Mucosa of stomach (tissue), 1 donor: ENCODE measurements at regions not wholly inside any gene's neighbourhood (a gene's known extent, or its start where the extent isn't known, plus 50 kb on each side); places are given as distances from the start of the nearest gene placed in this dataset.
"Not testable (repeated sequence)": the region's sequence is repeated elsewhere in the genome, so short reads cannot be mapped to it uniquely, and the experiment has no call there.

Source experiments
- H3K27me3 ChIP-seq: one replicate; pipeline ENCODE4 v1.7.0; 2013; ENCODE audit warnings: mild to moderate bottlenecking, low read length; ENCODE audit not compliant: control insufficient read depth, insufficient read depth
- H3K36me3 ChIP-seq: one replicate; pipeline ENCODE4 v1.7.0; 2013; ENCODE audit warnings: low read length; ENCODE audit not compliant: control insufficient read depth, insufficient read depth
- H3K4me1 ChIP-seq: one replicate; pipeline ENCODE4 v1.7.0; 2013; ENCODE audit warnings: mild to moderate bottlenecking, low read length; ENCODE audit not compliant: control insufficient read depth, insufficient read depth
- H3K4me3 ChIP-seq: one replicate; pipeline ENCODE4 v1.7.0; 2013; ENCODE audit warnings: low read length
- H3K9ac ChIP-seq: one replicate; pipeline ENCODE4 v1.7.0; 2013; ENCODE audit warnings: mild to moderate bottlenecking, low read length, moderate library complexity
- H3K9me3 ChIP-seq: one replicate; pipeline ENCODE4 v1.7.0; 2013; ENCODE audit warnings: mild to moderate bottlenecking, low read length, moderate library complexity; ENCODE audit not compliant: control insufficient read depth
- donor health status: Pancreatic carcinoma.

DNA sequence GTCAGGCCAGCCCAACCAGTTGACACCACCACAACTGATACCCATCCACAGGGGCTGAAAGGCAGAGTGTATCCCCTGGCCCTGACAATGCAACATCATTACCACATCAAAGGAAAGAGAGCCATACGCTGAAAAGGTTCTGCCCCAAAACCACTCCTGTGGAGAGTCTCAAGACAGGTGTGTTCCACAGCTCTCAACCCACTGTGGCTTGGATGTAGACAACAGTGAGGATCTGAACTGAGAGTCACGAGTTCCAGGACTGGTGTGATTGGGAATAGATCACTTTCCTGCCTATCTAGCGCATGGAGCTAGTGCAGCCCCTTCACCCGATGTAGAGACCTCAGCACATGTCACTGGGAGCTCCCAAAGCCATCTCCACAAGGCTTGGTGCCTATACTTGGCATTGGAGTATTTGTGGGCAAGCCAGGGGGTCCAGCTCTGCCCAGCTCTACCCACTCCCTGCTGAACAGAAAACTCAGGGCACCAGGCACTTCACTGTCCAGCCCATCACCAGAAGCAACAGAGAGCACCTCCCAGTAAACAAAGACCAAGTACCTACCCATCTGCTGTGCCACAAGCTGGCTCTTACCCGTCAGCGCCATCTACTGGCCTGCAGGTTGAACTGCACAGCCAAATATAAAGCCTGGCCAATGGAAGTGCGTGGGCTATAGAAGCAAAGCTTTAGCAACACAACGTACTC, 579.5 kb downstream of the UQCRFS1 start:
- Histone ChIP-seq H3K27me3 (no peaks in the 10 kb centered on the region), H3K36me3 (no peaks in the 10 kb centered on the region), H3K9me3 (no peaks in the 10 kb centered on the region), H3K4me1 (no peaks in the 10 kb centered on the region), H3K9ac (no peak overlapping the region), H3K4me3 (no peak overlapping the region)

DNA sequence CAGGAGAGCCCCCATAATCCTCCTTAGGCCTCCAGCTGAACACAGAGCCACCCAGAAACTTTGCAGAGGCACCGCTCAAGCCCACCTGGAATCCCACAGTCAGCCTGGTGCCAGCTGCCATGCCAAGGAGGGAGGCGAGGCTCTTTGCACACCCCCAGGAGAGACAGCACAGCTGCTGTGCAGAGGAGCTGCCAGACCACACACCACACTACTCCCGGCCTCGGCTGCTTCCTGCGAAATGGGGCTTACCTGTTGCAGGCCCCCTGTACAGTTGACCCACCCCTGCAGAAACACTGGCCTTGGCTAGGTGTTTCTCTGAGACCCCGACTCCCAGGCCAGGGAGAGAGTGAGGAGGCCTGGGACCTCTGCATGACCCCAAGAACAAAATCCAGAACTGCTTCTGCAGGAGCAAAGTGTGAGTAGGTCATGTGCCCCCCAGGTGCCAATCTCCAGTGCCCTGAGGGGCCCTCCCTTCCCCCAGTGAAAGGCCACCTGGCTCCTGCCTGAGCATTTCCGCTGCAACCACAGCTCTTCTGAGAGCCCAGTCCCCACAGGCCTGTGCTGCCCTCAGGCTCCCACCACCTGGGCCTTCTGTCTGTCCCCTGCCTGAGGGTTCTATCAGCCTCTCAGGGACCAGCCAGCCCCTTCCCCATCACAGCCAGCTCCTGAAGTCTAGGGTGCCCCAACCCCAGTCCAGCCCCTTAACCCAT, 580.4 kb downstream of the UQCRFS1 start:
- H3K4me3 ChIP-seq = no peak overlapping the region
- H3K4me1 ChIP-seq = no peaks in the 10 kb centered on the region
- no peaks in the 10 kb centered on the region for H3K27me3 ChIP-seq
- H3K9ac ChIP-seq = no peak overlapping the region
- no peaks in the 10 kb centered on the region for H3K9me3 ChIP-seq
- H3K36me3 ChIP-seq = no peaks in the 10 kb centered on the region

DNA sequence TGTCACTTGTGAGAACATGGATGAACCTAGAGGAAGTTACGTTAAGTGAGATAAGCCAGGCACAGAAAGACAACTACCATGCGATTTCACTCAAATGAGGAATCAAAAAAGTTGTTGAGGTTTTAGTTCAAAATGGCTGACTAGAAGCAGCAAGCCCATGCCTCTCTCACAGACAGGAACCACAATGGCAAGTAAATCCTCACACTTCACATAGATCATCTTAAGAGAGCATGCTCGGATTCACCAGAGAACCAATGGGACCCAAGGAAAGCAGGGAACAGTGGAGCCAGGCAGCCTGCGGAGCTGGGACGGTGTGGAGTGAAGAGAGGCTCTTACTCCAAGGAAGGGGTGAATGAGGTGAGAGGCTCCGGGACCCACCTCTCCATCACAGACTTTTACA, 581.0 kb downstream of the UQCRFS1 start:
- no peaks in the 10 kb centered on the region for H3K4me1 ChIP-seq
- H3K9me3 ChIP-seq = no peaks in the 10 kb centered on the region
- H3K4me3 ChIP-seq = no peak overlapping the region
- H3K27me3 ChIP-seq = no peaks in the 10 kb centered on the region
- no peak overlapping the region for H3K9ac ChIP-seq
- H3K36me3 ChIP-seq = no peaks in the 10 kb centered on the region

DNA sequence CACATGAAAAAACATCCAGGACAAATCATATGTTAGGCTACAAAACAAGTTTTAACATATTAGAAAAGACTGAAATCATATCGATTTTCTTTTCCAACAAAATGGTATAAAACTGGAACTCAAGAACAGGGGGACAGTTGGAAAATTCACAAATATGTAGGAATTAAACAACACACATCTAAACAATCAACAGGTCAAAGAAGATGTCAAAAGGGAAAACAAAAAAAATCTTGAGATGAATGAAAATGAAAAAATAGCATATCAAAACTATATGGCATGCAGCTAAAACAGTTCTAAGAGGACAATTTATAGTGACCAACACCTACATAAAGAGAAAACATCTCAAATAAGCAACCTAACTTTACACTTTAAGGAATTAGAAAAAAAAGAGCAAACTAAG, 585.3 kb downstream of the UQCRFS1 start:
- H3K9me3 ChIP-seq = no peaks in the 10 kb centered on the region
- H3K4me1 ChIP-seq = no peaks in the 10 kb centered on the region
- H3K27me3 ChIP-seq = no peaks in the 10 kb centered on the region
- no peak overlapping the region for H3K9ac ChIP-seq
- H3K4me3 ChIP-seq = no peak overlapping the region
- no peaks in the 10 kb centered on the region for H3K36me3 ChIP-seq

DNA sequence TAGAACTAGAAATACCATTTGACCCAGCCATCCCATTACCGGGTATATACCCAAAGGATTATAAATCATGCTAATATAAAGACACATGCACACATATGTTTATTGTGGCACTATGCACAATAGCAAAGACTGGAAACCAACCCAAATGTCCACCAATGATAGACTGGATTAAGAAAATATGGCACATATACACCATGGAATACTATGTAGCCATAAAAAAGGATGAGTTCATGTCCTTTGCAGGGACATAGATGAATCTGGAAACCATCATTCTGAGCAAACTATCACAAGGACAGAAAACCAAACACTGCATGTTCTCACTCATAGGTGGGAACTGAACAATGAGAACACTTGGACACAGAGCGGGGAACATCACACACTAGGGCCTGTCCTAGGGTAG, 586.5 kb downstream of the UQCRFS1 start:
- H3K9ac ChIP-seq, H3K4me3 ChIP-seq, H3K4me1 ChIP-seq, H3K9me3 ChIP-seq, H3K27me3 ChIP-seq, H3K36me3 ChIP-seq: not testable (repeated sequence)

DNA sequence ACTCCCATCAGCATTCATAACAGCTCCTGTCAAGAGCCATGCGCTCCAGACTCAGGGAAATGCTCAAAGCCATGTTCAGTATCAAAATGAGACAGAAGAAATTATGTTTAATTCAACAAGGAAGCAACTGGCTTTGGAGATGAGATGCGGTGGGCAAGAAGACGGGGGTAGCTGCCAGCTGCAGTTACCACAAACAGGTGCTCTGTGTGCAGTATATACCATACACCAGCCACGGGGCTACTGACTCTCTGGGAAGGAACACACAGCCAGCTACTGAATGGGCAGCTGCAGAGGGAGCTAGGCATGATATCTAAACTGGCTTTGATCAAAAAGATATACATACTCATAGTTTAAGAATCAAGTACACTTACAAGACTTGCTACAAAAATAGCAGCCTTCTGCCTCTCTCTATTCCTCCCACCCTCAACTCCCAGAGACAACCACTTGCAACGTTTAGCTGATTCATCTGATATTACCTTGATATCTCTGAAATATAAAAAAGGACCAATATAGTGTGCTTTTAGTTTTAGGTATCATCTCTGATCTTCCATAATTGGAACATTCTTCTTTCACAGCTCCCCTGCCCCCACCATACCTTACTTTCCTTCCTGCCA, 593.0 kb downstream of the UQCRFS1 start:
- Histone ChIP-seq H3K27me3 (no peaks in the 10 kb centered on the region), H3K36me3 (no peaks in the 10 kb centered on the region), H3K4me3 (no peak overlapping the region), H3K9me3 (no peaks in the 10 kb centered on the region), H3K9ac (no peak overlapping the region), H3K4me1 (no peaks in the 10 kb centered on the region)

DNA sequence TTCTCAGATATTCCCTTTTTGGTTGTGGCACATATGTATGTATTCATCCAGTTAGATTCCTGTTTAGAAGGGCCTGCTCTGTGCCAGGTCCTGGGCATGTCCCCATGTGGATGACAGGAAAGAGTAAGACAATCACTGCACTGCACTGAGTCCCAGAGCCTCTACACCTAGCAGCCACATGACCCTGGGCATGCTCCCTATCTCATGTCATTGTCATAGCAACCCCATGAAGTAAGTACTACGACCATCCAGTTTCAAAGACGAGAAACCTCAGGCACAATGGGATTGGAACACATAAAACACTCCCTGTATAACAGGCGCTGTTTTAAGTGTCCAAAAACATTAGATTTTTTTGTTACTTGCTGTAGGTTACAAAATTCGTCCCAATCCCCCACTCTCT, 594.4 kb downstream of the UQCRFS1 start:
- Histone ChIP-seq H3K36me3 (no peaks in the 10 kb centered on the region), H3K9ac (no peak overlapping the region), H3K27me3 (no peaks in the 10 kb centered on the region), H3K9me3 (no peaks in the 10 kb centered on the region), H3K4me1 (no peaks in the 10 kb centered on the region), H3K4me3 (no peak overlapping the region)

DNA sequence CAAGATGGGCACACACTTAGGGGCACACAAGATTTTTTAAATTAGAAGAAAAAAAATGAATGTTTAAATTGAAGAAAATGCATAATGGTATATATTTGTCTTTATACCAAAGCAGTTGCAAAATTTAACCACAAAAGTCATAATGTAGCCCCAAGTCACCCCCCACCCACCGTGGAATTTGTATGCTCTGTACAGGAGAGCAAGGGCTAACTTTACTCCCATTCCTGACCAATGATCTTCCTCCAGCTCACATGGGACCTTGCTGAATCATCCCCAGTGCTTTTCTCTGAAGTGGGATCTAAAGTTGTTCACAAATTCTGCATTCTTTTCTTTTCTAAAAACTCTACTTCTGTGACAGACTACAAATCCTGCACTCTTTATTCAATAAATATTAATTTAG, 597.0 kb downstream of the UQCRFS1 start:
- Histone ChIP-seq H3K4me3 (no peak overlapping the region), H3K27me3 (no peaks in the 10 kb centered on the region), H3K4me1 (no peaks in the 10 kb centered on the region), H3K36me3 (no peaks in the 10 kb centered on the region), H3K9ac (no peak overlapping the region), H3K9me3 (no peaks in the 10 kb centered on the region)

DNA sequence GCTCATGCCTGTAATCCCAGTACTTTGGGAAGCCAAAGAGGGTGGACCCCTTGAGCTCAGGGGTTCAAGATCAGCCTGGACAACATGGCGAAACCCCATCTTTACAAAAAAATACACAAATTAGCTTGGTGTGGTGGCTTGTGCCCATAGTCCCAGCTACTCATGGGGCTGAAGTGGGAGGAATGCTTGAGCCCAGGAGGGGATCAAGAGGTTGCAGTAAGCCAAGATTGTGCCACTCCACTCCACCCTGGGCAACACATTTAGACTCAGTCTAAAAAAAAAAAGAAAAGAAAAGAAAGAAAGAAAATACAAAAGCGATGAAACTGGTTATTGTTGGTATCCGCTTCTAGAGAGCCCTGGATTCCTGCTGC, 597.4 kb downstream of the UQCRFS1 start:
- Histone ChIP-seq H3K9me3 (peaks cover 3% of the 10 kb centered on the region), H3K4me1 (no peaks in the 10 kb centered on the region), H3K9ac (no peak overlapping the region), H3K27me3 (no peaks in the 10 kb centered on the region), H3K36me3 (no peaks in the 10 kb centered on the region), H3K4me3 (no peak overlapping the region)

DNA sequence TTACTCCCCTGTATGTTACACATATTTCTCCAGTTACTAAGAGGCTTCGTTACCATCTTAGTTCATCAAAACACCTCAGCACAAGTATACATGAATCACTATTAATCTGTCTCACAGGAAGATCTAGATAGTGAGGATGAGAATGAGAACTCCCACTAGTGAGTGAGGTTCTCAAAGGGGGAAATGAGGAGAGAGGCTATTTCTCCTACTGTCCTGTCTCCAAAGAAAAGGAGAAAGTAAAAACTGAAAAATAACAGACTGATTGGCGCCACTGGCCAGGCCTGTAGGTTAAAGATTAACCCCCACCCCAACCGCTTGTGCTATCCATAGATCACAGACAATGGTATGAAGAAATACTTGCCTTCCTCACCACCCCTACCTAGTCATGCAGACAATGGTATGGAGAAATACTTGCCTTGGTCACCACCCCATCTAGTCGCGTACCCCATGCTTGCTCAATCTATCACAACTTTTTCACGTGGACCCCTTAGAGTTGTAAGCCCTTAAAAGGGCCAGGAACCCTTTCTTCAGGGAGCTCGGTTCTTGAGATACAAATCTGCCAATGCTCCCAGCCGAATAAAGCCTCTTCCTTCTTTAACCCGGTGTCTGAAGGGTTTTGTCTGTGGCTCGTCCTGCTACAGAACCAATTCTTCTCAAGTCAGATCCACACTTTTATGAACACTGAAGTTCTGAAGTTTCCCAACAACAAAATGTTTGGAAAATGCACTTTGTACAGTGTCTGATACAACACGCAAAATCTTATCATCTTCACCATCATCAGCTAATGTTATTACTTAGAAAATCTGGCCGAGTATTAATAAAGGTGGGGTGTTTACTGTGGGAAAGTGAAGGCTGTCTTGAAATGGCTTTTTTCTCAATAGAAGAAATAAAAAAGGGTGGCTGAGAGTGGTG, 598.1 kb downstream of the UQCRFS1 start:
- no peak overlapping the region for H3K4me3 ChIP-seq
- H3K9me3 ChIP-seq = peaks cover 3% of the 10 kb centered on the region
- H3K9ac ChIP-seq = no peak overlapping the region
- H3K36me3 ChIP-seq = no peaks in the 10 kb centered on the region
- no peaks in the 10 kb centered on the region for H3K27me3 ChIP-seq
- H3K4me1 ChIP-seq = no peaks in the 10 kb centered on the region

DNA sequence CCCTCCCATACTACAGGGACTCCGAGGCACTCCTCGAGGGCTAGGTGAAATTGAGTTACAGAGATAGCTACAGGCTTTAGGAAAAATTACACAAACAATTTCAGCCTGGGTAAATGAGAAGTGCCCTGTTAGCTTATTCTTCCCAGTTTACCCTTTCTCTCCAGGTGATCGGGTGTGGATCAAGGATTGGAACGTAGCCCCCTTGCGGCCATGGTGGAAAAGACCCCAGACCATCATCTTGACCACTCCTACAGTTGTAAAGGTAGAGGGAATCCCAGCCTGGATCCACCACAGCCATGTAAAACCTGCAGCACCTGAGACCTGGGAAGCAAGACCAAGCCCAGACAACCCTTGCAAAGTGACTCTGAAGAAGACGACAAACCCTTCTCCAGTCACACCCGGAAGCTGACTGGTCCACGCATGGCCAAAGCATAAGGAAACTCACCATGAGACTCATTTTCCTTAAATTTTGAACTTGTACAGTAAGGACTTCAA, 600.6 kb downstream of the UQCRFS1 start:
- Histone ChIP-seq H3K9ac (no peak overlapping the region), H3K9me3 (peaks cover 3% of the 10 kb centered on the region), H3K27me3 (no peaks in the 10 kb centered on the region), H3K4me3 (no peak overlapping the region), H3K4me1 (no peaks in the 10 kb centered on the region), H3K36me3 (no peaks in the 10 kb centered on the region)
